ENCODE measurements at regions not wholly inside any gene's neighbourhood (a gene's known extent, or its start where the extent isn't known, plus 50 kb on each side); places are given as distances from the start of the nearest gene placed in this dataset.

DNA sequence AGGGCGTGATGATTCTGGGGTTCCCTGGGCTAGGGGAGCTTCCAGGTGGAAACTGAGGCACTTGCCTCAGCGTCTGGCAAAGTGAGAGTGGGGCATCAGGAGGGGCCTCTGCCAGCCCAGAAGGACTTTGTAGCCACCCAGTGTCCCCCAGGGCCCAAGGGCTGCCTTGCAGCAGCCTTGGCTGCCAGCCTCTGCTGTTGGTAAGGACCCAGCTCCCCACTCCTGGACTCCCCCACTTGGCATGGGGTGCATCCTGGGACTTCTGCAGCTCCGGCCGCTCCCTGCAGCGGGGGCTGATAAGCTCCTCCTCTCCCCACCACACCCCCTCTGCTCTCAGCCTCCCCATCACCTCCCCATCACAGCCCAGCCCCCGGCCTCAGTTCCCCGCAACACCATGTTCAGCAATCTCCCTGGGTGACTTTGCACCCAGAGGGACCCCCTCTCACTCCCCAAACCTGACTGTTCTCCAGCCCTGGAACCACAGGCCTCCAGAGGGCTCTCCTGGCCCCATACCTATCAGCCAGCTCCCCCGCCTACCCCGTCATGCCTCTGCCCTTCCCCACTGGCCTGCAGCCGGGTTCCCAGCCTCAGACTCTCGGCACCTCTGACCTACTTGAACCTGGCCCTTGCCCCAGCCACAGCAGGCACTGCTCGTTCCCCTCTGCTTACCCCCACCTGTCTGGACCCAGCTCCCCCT is 113.0 kb downstream of the CRYAA start:
- TF ChIP-seq, protein P1, sequence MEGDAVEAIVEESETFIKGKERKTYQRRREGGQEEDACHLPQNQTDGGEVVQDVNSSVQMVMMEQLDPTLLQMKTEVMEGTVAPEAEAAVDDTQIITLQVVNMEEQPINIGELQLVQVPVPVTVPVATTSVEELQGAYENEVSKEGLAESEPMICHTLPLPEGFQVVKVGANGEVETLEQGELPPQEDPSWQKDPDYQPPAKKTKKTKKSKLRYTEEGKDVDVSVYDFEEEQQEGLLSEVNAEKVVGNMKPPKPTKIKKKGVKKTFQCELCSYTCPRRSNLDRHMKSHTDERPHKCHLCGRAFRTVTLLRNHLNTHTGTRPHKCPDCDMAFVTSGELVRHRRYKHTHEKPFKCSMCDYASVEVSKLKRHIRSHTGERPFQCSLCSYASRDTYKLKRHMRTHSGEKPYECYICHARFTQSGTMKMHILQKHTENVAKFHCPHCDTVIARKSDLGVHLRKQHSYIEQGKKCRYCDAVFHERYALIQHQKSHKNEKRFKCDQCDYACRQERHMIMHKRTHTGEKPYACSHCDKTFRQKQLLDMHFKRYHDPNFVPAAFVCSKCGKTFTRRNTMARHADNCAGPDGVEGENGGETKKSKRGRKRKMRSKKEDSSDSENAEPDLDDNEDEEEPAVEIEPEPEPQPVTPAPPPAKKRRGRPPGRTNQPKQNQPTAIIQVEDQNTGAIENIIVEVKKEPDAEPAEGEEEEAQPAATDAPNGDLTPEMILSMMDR (IDR thresholded peaks at IDR 0.05; ENCODE audit: insufficient read depth, low read length, severe bottlenecking): no peak
- Histone ChIP-seq H3K4me3 (ENCODE audit: low read depth, low read length) (no peak overlapping the region), H3K36me3 (ENCODE audit: control insufficient read depth, insufficient read depth, low read length) (no peaks in the 10 kb centered on the region), H3K27me3 (ENCODE audit: control insufficient read depth, insufficient read depth, low read length) (peaks cover 8% of the 10 kb centered on the region)
- DNase-seq (ENCODE audit: low read depth): no peak
- FAIRE-seq: no peak

DNA sequence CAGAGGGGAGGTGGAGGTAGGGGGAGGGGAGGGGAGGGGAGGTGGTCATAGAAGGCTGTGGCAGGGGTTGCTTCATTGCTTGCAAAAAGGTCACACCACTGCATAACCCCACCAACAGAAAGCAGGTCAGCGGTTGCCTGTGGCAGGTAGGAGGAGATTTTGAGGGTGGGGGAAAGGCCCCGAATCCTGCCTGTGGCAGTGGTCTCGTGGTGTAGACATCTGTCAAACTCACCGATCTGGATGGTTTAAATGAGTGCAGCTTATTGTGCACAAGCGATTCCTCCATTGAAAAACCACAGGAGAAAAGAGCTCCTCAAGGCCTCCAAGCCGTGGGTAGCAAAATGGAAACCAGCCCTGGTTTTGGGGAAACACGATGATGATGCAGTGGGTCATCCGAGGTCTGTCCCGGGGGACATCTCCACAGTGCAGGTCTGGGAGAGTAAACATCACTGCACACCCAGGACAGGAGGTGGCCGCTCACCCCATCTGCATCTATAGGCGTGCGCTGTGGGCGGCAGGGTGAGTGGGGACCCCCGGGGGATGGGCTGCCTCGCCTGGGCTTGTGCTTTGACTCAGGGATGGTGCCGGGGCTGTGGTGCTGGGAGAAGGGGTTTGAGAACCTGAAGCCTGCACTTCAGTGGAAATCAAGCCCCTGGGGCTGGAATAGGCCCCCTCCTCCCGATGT is 112.3 kb downstream of the CRYAA start:
- Histone ChIP-seq H3K27me3 (ENCODE audit: control insufficient read depth, insufficient read depth, low read length) (peaks cover 8% of the 10 kb centered on the region), H3K36me3 (ENCODE audit: control insufficient read depth, insufficient read depth, low read length) (no peaks in the 10 kb centered on the region), H3K4me3 (ENCODE audit: low read depth, low read length) (no peak overlapping the region)
- DNase-seq (ENCODE audit: low read depth) (no peak), FAIRE-seq (no peak)
- TF ChIP-seq, protein P1 (IDR thresholded peaks at IDR 0.05; ENCODE audit: insufficient read depth, low read length, severe bottlenecking): no peak

DNA sequence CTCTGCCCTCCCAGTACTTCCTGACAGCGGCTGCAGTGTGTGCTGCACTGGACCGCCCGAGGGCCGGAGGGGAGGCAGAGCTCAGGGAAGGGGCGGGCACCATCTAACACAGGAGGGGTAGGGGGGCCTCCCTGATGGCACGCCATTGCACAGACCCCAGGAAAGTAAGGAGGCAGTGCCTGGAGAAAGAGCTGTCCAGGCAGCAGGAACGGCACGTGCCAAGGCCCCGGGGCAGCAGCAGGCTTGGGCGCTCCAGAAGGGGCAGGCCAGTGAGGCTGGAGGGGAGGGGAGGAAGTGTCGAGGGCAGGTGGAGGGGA is 110.7 kb downstream of the CRYAA start:
- FAIRE-seq: no peak

DNA sequence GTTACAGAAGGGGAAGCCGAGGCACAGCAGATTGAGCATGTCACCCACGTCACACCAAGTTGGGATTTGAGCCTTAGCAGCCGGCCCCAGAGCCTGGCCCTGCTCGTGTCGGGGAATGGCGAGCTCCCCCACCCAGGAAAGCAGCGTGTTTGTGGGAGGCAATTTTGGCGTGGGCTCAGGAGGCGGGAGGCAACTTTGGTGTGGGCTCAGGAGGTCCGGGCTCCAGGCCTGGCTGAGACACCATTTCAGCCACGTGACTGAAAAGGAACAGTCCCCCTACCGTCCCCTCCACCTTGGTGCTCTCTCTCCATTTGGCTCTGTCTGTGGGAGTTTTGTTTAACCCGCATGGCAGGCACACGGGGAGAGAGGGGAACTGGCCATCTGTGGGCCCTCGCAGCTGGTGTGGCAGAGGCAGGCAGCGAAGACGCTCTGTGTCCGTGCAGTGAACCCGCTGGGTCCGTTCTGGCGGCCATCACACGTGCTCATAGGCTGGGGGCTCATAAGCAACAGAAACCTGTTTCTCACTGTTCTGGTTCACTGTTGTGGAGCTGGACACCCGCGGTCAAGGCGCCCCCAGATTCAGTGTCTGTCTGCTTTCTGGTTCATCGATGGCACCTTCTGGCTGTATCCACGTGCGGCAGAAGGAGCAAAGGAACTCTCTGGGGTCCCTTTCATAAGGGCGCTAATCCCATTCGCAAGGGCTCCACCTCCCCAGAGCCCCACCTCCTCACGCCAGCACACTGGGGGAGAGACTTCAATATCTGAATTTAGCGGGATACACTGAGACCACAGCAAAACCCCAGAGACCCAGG is 110.2 kb downstream of the CRYAA start:
- Histone ChIP-seq H3K27me3 (ENCODE audit: control insufficient read depth, insufficient read depth, low read length) (peaks cover 12% of the 10 kb centered on the region), H3K36me3 (ENCODE audit: control insufficient read depth, insufficient read depth, low read length) (no peaks in the 10 kb centered on the region), H3K4me3 (ENCODE audit: low read depth, low read length) (no peak overlapping the region)
- no peak for FAIRE-seq
- TF ChIP-seq, protein P1 (IDR thresholded peaks at IDR 0.05; ENCODE audit: insufficient read depth, low read length, severe bottlenecking): no peak
- DNase-seq (ENCODE audit: low read depth): no peak

More for the DNA sequence above, 110.7 kb downstream of the CRYAA start:
- H3K4me3 ChIP-seq (ENCODE audit: low read depth, low read length): no peak overlapping the region
- peaks cover 11% of the 10 kb centered on the region for H3K27me3 ChIP-seq (ENCODE audit: control insufficient read depth, insufficient read depth, low read length)
- TF ChIP-seq, protein P1 (IDR thresholded peaks at IDR 0.05; ENCODE audit: insufficient read depth, low read length, severe bottlenecking): no peak
- DNase-seq (ENCODE audit: low read depth): no peak
- H3K36me3 ChIP-seq (ENCODE audit: control insufficient read depth, insufficient read depth, low read length): no peaks in the 10 kb centered on the region

DNA sequence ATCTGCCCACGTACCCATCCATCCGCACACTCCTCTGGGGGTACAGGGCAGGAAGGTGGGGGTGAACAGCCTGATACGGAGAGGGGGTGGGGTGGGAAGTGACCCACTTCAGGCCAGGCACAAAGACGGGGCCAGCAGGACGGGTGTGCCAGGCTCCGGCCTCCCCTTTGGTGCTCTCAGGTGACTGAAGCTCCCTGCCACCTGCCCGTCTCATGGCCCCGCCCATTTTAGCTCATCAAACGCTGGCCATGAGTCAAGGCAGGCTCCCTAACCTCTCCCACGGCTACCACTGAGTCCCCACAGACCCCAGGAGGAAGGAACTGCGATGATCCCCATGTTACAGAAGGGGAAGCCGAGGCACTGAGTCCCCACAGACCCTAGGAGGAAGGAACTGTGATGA is 109.6 kb downstream of the CRYAA start:
- no peak for FAIRE-seq
- Histone ChIP-seq H3K36me3 (ENCODE audit: control insufficient read depth, insufficient read depth, low read length) (no peaks in the 10 kb centered on the region), H3K27me3 (ENCODE audit: control insufficient read depth, insufficient read depth, low read length) (peaks cover 16% of the 10 kb centered on the region), H3K4me3 (ENCODE audit: low read depth, low read length) (no peak overlapping the region)
- DNase-seq (ENCODE audit: low read depth): no peak
- TF ChIP-seq, protein P1 (IDR thresholded peaks at IDR 0.05; ENCODE audit: insufficient read depth, low read length, severe bottlenecking): no peak

Data from bronchial epithelial cell (primary cell).